T-helper 17 cell (primary cell): ENCODE measurements at regions not wholly inside any gene's neighbourhood (a gene's known extent, or its start where the extent isn't known, plus 50 kb on each side); places are given as distances from the start of the nearest gene placed in this dataset.

Experiments used
- ATAC-seq: fragments of 150-1000 bp; cut with Tn5 transposase; 2 replicates; pipeline ENCODE4 v1.10.0; 2021; ENCODE audit warnings: mild to moderate bottlenecking, moderate library complexity
- DNase-seq, 3 donors: peaks; one replicate each; pipeline versions ENCODE4 v3.0.0 to v3.0.0-alpha.2; 2020 to 2021
- H3K9me3 ChIP-seq: one replicate; pipeline ENCODE4 v1.7.0; 2013; ENCODE audit warnings: low read length, mild to moderate bottlenecking; ENCODE audit not compliant: control insufficient read depth, poor library complexity, severe bottlenecking
- H3K27ac Mint-ChIP-seq: one replicate; pipeline ENCODE4 v1.8.0; 2022; ENCODE audit warnings: mild to moderate bottlenecking, moderate library complexity, mixed read lengths
- H3K27me3 Mint-ChIP-seq: one replicate; pipeline ENCODE4 v1.8.0; 2022; ENCODE audit warnings: mixed read lengths
- H3K36me3 Mint-ChIP-seq: one replicate; pipeline ENCODE4 v1.8.0; 2022; ENCODE audit warnings: low read depth, mixed read lengths
- H3K4me1 Mint-ChIP-seq: one replicate; pipeline ENCODE4 v1.8.0; 2022; ENCODE audit warnings: mild to moderate bottlenecking, mixed read lengths
- H3K4me3 Mint-ChIP-seq: one replicate; pipeline ENCODE4 v1.8.0; 2022; ENCODE audit warnings: mild to moderate bottlenecking, moderate library complexity, mixed read lengths

GRCh38 chr3:102529452-102529851 lies 94.6 kb downstream of the ZPLD1 start:
- H3K27me3 Mint-ChIP-seq: peaks cover 40% of the 10 kb centered on the region
- no peak overlapping the region for H3K27ac Mint-ChIP-seq
- no peak overlapping the region for H3K4me3 Mint-ChIP-seq
- H3K4me1 Mint-ChIP-seq: no peaks in the 10 kb centered on the region
- no peaks in the 10 kb centered on the region for H3K36me3 Mint-ChIP-seq
- H3K9me3 ChIP-seq: no peaks in the 10 kb centered on the region
- ATAC-seq (no peak), DNase-seq (no peak)

- no peak overlapping the region for H3K4me3 Mint-ChIP-seq
- no peaks in the 10 kb centered on the region for H3K9me3 ChIP-seq
- H3K27ac Mint-ChIP-seq: no peak overlapping the region
- DNase-seq (no peak), ATAC-seq (no peak)
- H3K36me3 Mint-ChIP-seq: no peaks in the 10 kb centered on the region
- H3K4me1 Mint-ChIP-seq: no peaks in the 10 kb centered on the region
- H3K27me3 Mint-ChIP-seq: peaks cover 31% of the 10 kb centered on the region
These were observed 95.8 kb downstream of the ZPLD1 start for GRCh38 chr3:102530415-102531181.

- no peak overlapping the region for H3K27ac Mint-ChIP-seq
- ATAC-seq (no peak), DNase-seq (no peak)
- peaks cover 1% of the 10 kb centered on the region for H3K4me1 Mint-ChIP-seq
- peaks cover 25% of the 10 kb centered on the region for H3K27me3 Mint-ChIP-seq
- no peaks in the 10 kb centered on the region for H3K9me3 ChIP-seq
- H3K4me3 Mint-ChIP-seq: no peak overlapping the region
- no peaks in the 10 kb centered on the region for H3K36me3 Mint-ChIP-seq
These were observed 96.9 kb downstream of the ZPLD1 start for GRCh38 chr3:102531686-102532085.

GRCh38 chr3:102532901-102533300 lies 98.1 kb downstream of the ZPLD1 start:
- peak; percentile 54 for ATAC-seq
- no peaks in the 10 kb centered on the region for H3K36me3 Mint-ChIP-seq
- no peak for DNase-seq
- H3K27me3 Mint-ChIP-seq: peaks cover 25% of the 10 kb centered on the region
- no peaks in the 10 kb centered on the region for H3K9me3 ChIP-seq
- H3K4me3 Mint-ChIP-seq: no peak overlapping the region
- no peak overlapping the region for H3K27ac Mint-ChIP-seq
- peaks cover 2% of the 10 kb centered on the region for H3K4me1 Mint-ChIP-seq

- no peaks in the 10 kb centered on the region for H3K9me3 ChIP-seq
- no peak overlapping the region for H3K4me3 Mint-ChIP-seq
- peaks cover 32% of the 10 kb centered on the region for H3K27me3 Mint-ChIP-seq
- H3K4me1 Mint-ChIP-seq: peaks cover 2% of the 10 kb centered on the region
- H3K27ac Mint-ChIP-seq: no peak overlapping the region
- ATAC-seq: no peak
- H3K36me3 Mint-ChIP-seq: no peaks in the 10 kb centered on the region
- DNase-seq: no peak
These were observed 99.0 kb downstream of the ZPLD1 start for GRCh38 chr3:102533784-102534183.

- H3K4me3 Mint-ChIP-seq: no peak overlapping the region
- H3K27me3 Mint-ChIP-seq: peaks cover 33% of the 10 kb centered on the region
- no peak overlapping the region for H3K27ac Mint-ChIP-seq
- peaks cover 4% of the 10 kb centered on the region for H3K4me1 Mint-ChIP-seq
- no peak for DNase-seq
- H3K36me3 Mint-ChIP-seq: peaks cover 2% of the 10 kb centered on the region
- peak; percentile 50 for ATAC-seq
- H3K9me3 ChIP-seq: peaks cover 5% of the 10 kb centered on the region
These were observed 101.6 kb downstream of the ZPLD1 start for GRCh38 chr3:102536456-102536855.

GRCh38 chr3:102537123-102537522 lies 102.3 kb downstream of the ZPLD1 start:
- H3K36me3 Mint-ChIP-seq: peaks cover 2% of the 10 kb centered on the region
- DNase-seq: no peak
- H3K4me1 Mint-ChIP-seq: peaks cover 4% of the 10 kb centered on the region
- H3K9me3 ChIP-seq: peaks cover 5% of the 10 kb centered on the region
- H3K27ac Mint-ChIP-seq: no peak overlapping the region
- ATAC-seq: no peak
- no peak overlapping the region for H3K4me3 Mint-ChIP-seq
- peaks cover 36% of the 10 kb centered on the region for H3K27me3 Mint-ChIP-seq

- Mint-ChIP-seq H3K27ac (no peak overlapping the region), H3K27me3 (peaks cover 37% of the 10 kb centered on the region)
- no peak for ATAC-seq
These were observed 109.9 kb downstream of the ZPLD1 start for GRCh38 chr3:102544741-102545140.

GRCh38 chr3:102545276-102545675 lies 110.5 kb downstream of the ZPLD1 start:
- peaks cover 32% of the 10 kb centered on the region for H3K27me3 Mint-ChIP-seq
- ATAC-seq: no peak
- peaks cover 2% of the 10 kb centered on the region for H3K36me3 Mint-ChIP-seq

More at GRCh38 chr3:102544741-102545140, 109.9 kb downstream of the ZPLD1 start:
- H3K4me1 Mint-ChIP-seq: peaks cover 2% of the 10 kb centered on the region
- H3K4me3 Mint-ChIP-seq: no peak overlapping the region
- peaks cover 2% of the 10 kb centered on the region for H3K36me3 Mint-ChIP-seq
- H3K9me3 ChIP-seq: peaks cover 5% of the 10 kb centered on the region
- DNase-seq: no peak

GRCh38 chr3:102553876-102554275 lies 119.1 kb downstream of the ZPLD1 start:
- Mint-ChIP-seq H3K27me3 (peaks cover 28% of the 10 kb centered on the region), H3K27ac (no peak overlapping the region), H3K4me1 (no peaks in the 10 kb centered on the region), H3K4me3 (no peak overlapping the region), H3K36me3 (peaks cover under 1% of the 10 kb centered on the region)
- no peak for DNase-seq
- no peaks in the 10 kb centered on the region for H3K9me3 ChIP-seq
- no peak for ATAC-seq

More at GRCh38 chr3:102545276-102545675, 110.5 kb downstream of the ZPLD1 start:
- Mint-ChIP-seq H3K4me3 (no peak overlapping the region), H3K4me1 (peaks cover 2% of the 10 kb centered on the region), H3K27ac (no peak overlapping the region)
- DNase-seq: no peak
- H3K9me3 ChIP-seq: peaks cover 3% of the 10 kb centered on the region

GRCh38 chr3:102570511-102570910 lies 135.7 kb downstream of the ZPLD1 start:
- no peak for DNase-seq
- Mint-ChIP-seq H3K36me3 (peaks cover 2% of the 10 kb centered on the region), H3K4me1 (no peaks in the 10 kb centered on the region), H3K27me3 (no peaks in the 10 kb centered on the region), H3K4me3 (no peak overlapping the region), H3K27ac (no peak overlapping the region)
- ATAC-seq: no peak
- no peaks in the 10 kb centered on the region for H3K9me3 ChIP-seq

GRCh38 chr3:102571006-102571405 lies 136.2 kb downstream of the ZPLD1 start:
- ATAC-seq: no peak
- no peak overlapping the region for H3K27ac Mint-ChIP-seq
- no peaks in the 10 kb centered on the region for H3K9me3 ChIP-seq
- H3K4me3 Mint-ChIP-seq: no peak overlapping the region
- H3K27me3 Mint-ChIP-seq: no peaks in the 10 kb centered on the region
- H3K4me1 Mint-ChIP-seq: no peaks in the 10 kb centered on the region
- no peak for DNase-seq
- H3K36me3 Mint-ChIP-seq: peaks cover 2% of the 10 kb centered on the region

GRCh38 chr3:102571720-102572384 lies 137.0 kb downstream of the ZPLD1 start:
- no peaks in the 10 kb centered on the region for H3K27me3 Mint-ChIP-seq
- DNase-seq: no peak
- no peak for ATAC-seq
- no peaks in the 10 kb centered on the region for H3K9me3 ChIP-seq
- no peaks in the 10 kb centered on the region for H3K4me1 Mint-ChIP-seq
- peaks cover 2% of the 10 kb centered on the region for H3K36me3 Mint-ChIP-seq
- H3K4me3 Mint-ChIP-seq: no peak overlapping the region
- H3K27ac Mint-ChIP-seq: no peak overlapping the region
